ENCODE measurements at regions not wholly inside any gene's neighbourhood (a gene's known extent, or its start where the extent isn't known, plus 50 kb on each side); places are given as distances from the start of the nearest gene placed in this dataset.

- TF ChIP-seq CTCF (IDR thresholded peaks at IDR 0.05; ENCODE audit: low read depth, low read length): no peak
- no peak for TF ChIP-seq POLR2A (IDR thresholded peaks at IDR 0.05; ENCODE audit: extremely low read depth, insufficient read length)
- no peak for TF ChIP-seq MAX (IDR thresholded peaks at IDR 0.05; ENCODE audit: low read depth, low read length)
Observed at GRCh38 chr9:106713206-106713605, 149.8 kb upstream of the ZNF462 start.

Data from NB4 (cell line).